WERI-Rb-1 (cell line): ENCODE measurements at regions not wholly inside any gene's neighbourhood (a gene's known extent, or its start where the extent isn't known, plus 50 kb on each side); places are given as distances from the start of the nearest gene placed in this dataset.

Experiments
- DNase-seq: peaks from one replicate; pipeline ENCODE4 v3.0.0-alpha.2; 2020
- H3K27ac ChIP-seq: fragments of 250-450 bp; sonication (Bioruptor Pico); 2 replicates; pipeline ENCODE4 v1.5.1; 2020; ENCODE audit warnings: mild to moderate bottlenecking, moderate library complexity
- H3K27me3 ChIP-seq: fragments of 250-450 bp; sonication (Bioruptor Pico); 2 replicates; pipeline ENCODE4 v1.5.1; 2021; ENCODE audit warnings: mild to moderate bottlenecking, low read depth, moderate library complexity; ENCODE audit not compliant: insufficient read depth, severe bottlenecking
- H3K36me3 ChIP-seq: fragments of 250-450 bp; sonication (Bioruptor Pico); 2 replicates; pipeline ENCODE4 v1.5.1; 2020; ENCODE audit warnings: mild to moderate bottlenecking, moderate library complexity
- H3K4me3 ChIP-seq: 2 replicates; pipeline ENCODE4 v1.5.1; 2011; ENCODE audit warnings: low read depth, mild to moderate bottlenecking, control low read depth, low read length
- H3K9me3 ChIP-seq: fragments of 250-450 bp; sonication (Bioruptor Pico); 2 replicates; pipeline ENCODE4 v1.5.1; 2021; ENCODE audit warnings: mild to moderate bottlenecking, moderate library complexity; ENCODE audit not compliant: severe bottlenecking
- TF ChIP-seq, protein P1 (sequence below): IDR thresholded peaks from 2 replicates; pipeline ENCODE4 v1.5.1; 2011; ENCODE audit warnings: low read depth, mild to moderate bottlenecking, control low read depth, inconsistent platforms, low read length

DNA sequence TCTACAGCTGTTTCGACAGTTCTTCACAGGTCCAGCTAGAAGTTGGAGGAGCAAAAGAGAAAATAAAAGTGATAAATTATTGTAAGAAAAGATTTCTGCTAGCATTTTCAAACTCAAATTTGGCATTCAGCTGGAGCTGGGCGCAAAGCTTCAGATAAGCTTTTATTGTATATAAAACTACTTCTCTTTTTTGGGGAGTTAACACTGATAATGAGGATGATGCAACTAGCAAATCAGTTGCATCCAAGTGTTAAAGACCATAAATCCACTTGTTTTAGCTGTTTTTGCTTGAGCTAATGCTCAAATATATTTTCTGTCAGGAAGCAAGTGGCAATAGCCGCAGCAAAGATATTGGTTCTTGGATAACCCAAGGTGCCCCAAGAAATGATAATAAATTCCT is 127.1 kb upstream of the PKN2 start:
- H3K27ac ChIP-seq: no peak overlapping the region
- no peak for DNase-seq
- no peaks in the 10 kb centered on the region for H3K9me3 ChIP-seq
- TF ChIP-seq, protein P1, sequence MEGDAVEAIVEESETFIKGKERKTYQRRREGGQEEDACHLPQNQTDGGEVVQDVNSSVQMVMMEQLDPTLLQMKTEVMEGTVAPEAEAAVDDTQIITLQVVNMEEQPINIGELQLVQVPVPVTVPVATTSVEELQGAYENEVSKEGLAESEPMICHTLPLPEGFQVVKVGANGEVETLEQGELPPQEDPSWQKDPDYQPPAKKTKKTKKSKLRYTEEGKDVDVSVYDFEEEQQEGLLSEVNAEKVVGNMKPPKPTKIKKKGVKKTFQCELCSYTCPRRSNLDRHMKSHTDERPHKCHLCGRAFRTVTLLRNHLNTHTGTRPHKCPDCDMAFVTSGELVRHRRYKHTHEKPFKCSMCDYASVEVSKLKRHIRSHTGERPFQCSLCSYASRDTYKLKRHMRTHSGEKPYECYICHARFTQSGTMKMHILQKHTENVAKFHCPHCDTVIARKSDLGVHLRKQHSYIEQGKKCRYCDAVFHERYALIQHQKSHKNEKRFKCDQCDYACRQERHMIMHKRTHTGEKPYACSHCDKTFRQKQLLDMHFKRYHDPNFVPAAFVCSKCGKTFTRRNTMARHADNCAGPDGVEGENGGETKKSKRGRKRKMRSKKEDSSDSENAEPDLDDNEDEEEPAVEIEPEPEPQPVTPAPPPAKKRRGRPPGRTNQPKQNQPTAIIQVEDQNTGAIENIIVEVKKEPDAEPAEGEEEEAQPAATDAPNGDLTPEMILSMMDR: no peak
- no peak overlapping the region for H3K4me3 ChIP-seq
- H3K27me3 ChIP-seq: no peaks in the 10 kb centered on the region
- no peaks in the 10 kb centered on the region for H3K36me3 ChIP-seq

DNA sequence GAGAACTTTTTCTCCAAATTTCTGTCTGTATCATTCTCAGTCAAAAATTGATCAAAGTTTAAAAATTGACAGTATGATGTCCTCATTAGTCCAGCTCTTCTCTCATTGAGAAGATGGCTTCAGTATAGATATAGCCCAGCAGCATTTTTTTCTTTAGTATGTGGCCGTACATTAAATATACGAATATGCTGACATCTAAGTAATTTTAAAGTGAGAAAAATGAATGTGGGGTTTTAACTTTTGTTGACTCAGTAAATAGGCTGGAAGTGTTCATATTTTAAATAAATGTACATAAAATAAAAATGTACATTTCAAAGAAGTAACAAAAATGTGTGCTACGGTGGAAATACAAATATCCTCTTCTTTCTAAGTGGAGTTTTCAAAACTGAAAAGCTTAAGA is 123.5 kb upstream of the PKN2 start:
- Histone ChIP-seq H3K27ac (no peak overlapping the region), H3K36me3 (no peaks in the 10 kb centered on the region), H3K4me3 (no peak overlapping the region), H3K27me3 (no peaks in the 10 kb centered on the region), H3K9me3 (no peaks in the 10 kb centered on the region)
- no peak for DNase-seq
- TF ChIP-seq, protein P1: no peak

DNA sequence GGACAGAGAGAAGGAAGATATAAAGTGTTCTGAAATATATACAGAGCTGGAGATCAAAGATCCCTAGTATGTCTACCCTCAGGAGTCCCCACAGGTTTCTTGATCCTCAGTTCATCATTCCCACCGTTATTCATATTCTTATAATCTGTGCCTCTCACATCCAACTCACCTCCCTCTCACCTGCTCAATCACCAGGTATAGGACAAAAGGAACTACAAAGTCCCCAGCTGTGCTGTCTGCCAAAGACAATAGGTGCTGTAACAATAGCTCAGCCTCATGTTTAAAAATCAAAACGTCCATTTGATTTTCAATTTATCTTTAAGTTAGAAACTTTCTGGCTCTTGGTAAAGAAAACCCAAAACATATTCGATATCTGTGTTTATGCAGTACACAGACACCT is 121.1 kb upstream of the PKN2 start:
- Histone ChIP-seq H3K27me3 (no peaks in the 10 kb centered on the region), H3K36me3 (no peaks in the 10 kb centered on the region), H3K9me3 (no peaks in the 10 kb centered on the region), H3K4me3 (no peak overlapping the region), H3K27ac (no peak overlapping the region)
- TF ChIP-seq, protein P1: no peak
- no peak for DNase-seq

DNA sequence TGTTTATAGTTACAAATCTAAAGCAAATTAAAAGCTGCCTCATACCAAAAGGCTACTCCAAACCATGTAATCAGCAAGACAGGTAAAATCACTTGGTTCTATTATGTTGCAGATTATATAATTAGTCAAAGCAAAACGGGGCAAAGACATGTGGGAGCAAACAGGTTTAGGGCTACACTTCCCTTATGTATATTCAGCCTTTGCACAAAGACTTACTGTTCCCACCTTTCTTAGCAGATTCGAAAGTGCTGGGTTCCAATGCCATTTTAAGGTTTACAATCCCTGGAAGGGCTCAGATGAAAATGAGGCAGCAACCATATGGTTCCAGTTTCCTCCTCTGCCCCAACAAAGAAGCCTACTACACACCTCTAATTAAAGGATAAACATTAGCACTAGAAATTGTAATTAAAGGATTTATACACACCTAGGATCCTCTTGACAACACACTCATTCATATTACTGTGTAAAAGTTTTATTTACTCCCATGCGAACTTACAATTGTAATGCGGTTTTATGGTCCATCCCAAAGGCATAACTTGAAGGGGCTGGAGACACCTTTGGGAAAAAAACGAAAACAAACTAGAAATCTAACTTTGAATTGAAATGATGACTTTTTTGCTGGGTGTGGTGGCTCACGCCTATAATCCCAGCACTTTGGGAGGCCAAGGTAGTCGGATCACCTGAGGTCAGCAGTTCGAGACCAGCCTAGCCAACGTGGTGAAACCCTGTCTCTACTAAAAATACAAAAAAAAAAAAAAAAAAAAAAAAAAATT is 117.3 kb upstream of the PKN2 start:
- no peak for DNase-seq
- H3K9me3 ChIP-seq: no peaks in the 10 kb centered on the region
- H3K36me3 ChIP-seq: no peaks in the 10 kb centered on the region
- TF ChIP-seq, protein P1: no peak
- H3K4me3 ChIP-seq: no peak overlapping the region
- H3K27me3 ChIP-seq: no peaks in the 10 kb centered on the region
- no peak overlapping the region for H3K27ac ChIP-seq

DNA sequence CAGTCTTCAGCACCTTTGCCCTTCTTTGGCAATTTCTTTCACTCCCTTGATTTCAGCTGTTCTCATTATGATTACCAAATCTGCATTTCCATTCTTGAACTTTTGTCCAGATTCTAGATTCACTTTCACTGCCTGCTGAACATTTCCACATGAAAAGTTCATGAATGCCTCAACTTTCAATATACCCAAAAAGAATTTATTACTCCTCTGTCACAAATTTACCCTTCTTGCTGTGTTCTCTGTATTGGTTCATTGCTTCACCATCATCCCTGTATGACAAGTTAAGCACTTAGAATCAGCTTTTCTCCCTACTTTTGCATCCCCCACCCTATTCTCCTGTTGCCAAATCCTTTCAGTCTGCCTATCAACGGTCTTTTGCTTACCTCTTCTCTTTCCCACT is 112.6 kb upstream of the PKN2 start:
- H3K4me3 ChIP-seq: no peak overlapping the region
- H3K27ac ChIP-seq: no peak overlapping the region
- H3K9me3 ChIP-seq: no peaks in the 10 kb centered on the region
- no peak for DNase-seq
- H3K36me3 ChIP-seq: no peaks in the 10 kb centered on the region
- H3K27me3 ChIP-seq: no peaks in the 10 kb centered on the region
- TF ChIP-seq, protein P1: no peak

DNA sequence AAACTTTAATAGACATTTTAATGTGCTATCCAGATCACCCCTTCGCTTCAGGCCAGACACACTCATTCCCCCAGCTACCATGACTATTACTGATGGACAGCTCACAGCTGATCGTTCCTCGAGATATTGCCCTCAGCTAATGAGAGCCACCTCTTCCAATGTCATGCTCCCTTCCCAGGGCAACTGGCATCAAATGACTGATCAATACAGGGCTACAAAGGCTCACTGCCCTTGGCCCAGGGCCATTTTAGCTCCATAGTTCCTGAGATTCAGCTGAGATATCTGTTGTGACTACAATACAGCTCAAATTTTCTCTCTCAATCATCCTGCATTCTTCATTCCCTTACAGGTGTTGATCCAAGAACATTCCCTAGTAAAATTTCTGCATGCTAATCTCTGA is 104.5 kb upstream of the PKN2 start:
- no peaks in the 10 kb centered on the region for H3K36me3 ChIP-seq
- no peak overlapping the region for H3K4me3 ChIP-seq
- H3K9me3 ChIP-seq: no peaks in the 10 kb centered on the region
- H3K27me3 ChIP-seq: no peaks in the 10 kb centered on the region
- no peak overlapping the region for H3K27ac ChIP-seq
- no peak for DNase-seq
- TF ChIP-seq, protein P1: no peak
